ENCODE measurements at regions not wholly inside any gene's neighbourhood (a gene's known extent, or its start where the extent isn't known, plus 50 kb on each side); places are given as distances from the start of the nearest gene placed in this dataset.

- DNase-seq (ENCODE audit: low read depth in 2 of 2): no peak
These were observed 81.2 kb upstream of the KCNIP4 start for GRCh38 chr4:22029803-22030202.

GRCh38 chr4:22021106-22021505 lies 72.5 kb upstream of the KCNIP4 start:
- DNase-seq (ENCODE audit: low read depth in 2 of 2): no peak

- no peak for DNase-seq (ENCODE audit: low read depth in 2 of 2)
These were observed 71.6 kb upstream of the KCNIP4 start for GRCh38 chr4:22020129-22020528.

GRCh38 chr4:22019676-22020075 lies 71.1 kb upstream of the KCNIP4 start:
- DNase-seq (ENCODE audit: low read depth in 2 of 2): no peak

GRCh38 chr4:22014222-22014741 lies 65.7 kb upstream of the KCNIP4 start:
- no peak for DNase-seq (ENCODE audit: low read depth in 2 of 2)

- DNase-seq (ENCODE audit: low read depth in 2 of 2): no peak
These were observed 55.3 kb upstream of the KCNIP4 start for GRCh38 chr4:22003878-22004277.
